HepG2 (cell line): ENCODE measurements at regions not wholly inside any gene's neighbourhood (a gene's known extent, or its start where the extent isn't known, plus 50 kb on each side); places are given as distances from the start of the nearest gene placed in this dataset.

ENCODE experiments used
- ATAC-seq: fragments of 200-7000 bp; cut with Tn5 transposase; 3 replicates; pipeline ENCODE4 v1.9.1; 2020; ENCODE audit warnings: mild to moderate bottlenecking, moderate library complexity
- BruUV-seq: library from RNA; stranded (reverse); fragments of 400-500 nt; replicated peaks from 2 replicates; lab custom pipeline; 2021; lab: Mats Ljungman, UMichigan
- CTCF ChIA-PET: fragments of 300-600 bp; formaldehyde crosslinking; extraction: SDS; loops from one replicate; lab custom pipeline; 2021; ENCODE audit warnings: low total read pairs, inconsistent platforms, low intra/inter-chr PET ratio; lab: Yijun Ruan, JAX
- POLR2A ChIA-PET: fragments of 350-600 bp; sonication (Branson Sonifier 250); formaldehyde crosslinking; loops from one replicate; lab custom pipeline; 2020; ENCODE audit warnings: antibody characterized with exemption, inconsistent platforms; lab: Yijun Ruan, JAX
- DNase-seq: peaks from one replicate; pipeline ENCODE4 v3.0.0-alpha.2; 2015; ENCODE audit warnings: low spot score
- FAIRE-seq: peaks from 3 replicates; lab custom pipeline; 2011; peaks lifted over from hg19 to GRCh38; lab: Jason Lieb, UNC
- H2AFZ ChIP-seq: one replicate; pipeline ENCODE4 v1.6.1; 2011; ENCODE audit warnings: low read length, inconsistent platforms
- H3K27ac ChIP-seq: fragments of 300-600 bp; 3 replicates; pipeline ENCODE4 v1.8.0; 2011; ENCODE audit warnings: mixed run types, mild to moderate bottlenecking, mixed read lengths, low read length, inconsistent platforms; ENCODE audit not compliant: insufficient read depth; ENCODE audit errors: extremely low read length
- H3K27me3 ChIP-seq, 2 experiments: fragments of 200-600 bp in 1 of 2; 2 replicates in 1 of 2; 3 replicates in 1 of 2; pipeline versions ENCODE4 v1.6.0 to v1.8.0; 2011; ENCODE audit warnings: low read length in 2 of 2, mild to moderate bottlenecking in 2 of 2, moderate library complexity in 2 of 2, inconsistent platforms in 1 of 2; ENCODE audit not compliant: insufficient read depth in 2 of 2, control insufficient read depth in 1 of 2
- H3K36me3 ChIP-seq, 2 experiments: fragments of 200-600 bp in 1 of 2; replicated peaks in 1 of 2; 2 replicates in 1 of 2; 3 replicates in 1 of 2; pipeline versions ENCODE4 v1.5.1 to v1.8.0; 2011; ENCODE audit warnings: low read length in 2 of 2, inconsistent platforms in 1 of 2; ENCODE audit not compliant: insufficient read depth in 2 of 2, control insufficient read depth in 1 of 2
- H3K4me1 ChIP-seq: 2 replicates; pipeline ENCODE4 v1.5.1; 2012; ENCODE audit warnings: low read length, inconsistent platforms; ENCODE audit not compliant: insufficient read depth
- H3K4me2 ChIP-seq: 2 replicates; pipeline ENCODE4 v1.6.0; 2011; ENCODE audit warnings: low read depth, low read length, inconsistent platforms
- H3K4me3 ChIP-seq, 3 experiments: fragments of 200-600 bp in 1 of 3; sonication (generic), shearing (Covaris generic) in 1 of 3; replicated peaks in 1 of 3; 2 replicates each; pipeline ENCODE4 v1.5.1; 2011 to 2016; ENCODE audit warnings: low read length in 3 of 3, inconsistent platforms in 2 of 3, low read depth in 2 of 3, mild to moderate bottlenecking in 2 of 3, control low read depth in 1 of 3, mixed read lengths in 1 of 3; ENCODE audit not compliant: insufficient read depth in 1 of 3
- H3K79me2 ChIP-seq: one replicate; pipeline ENCODE4 v1.6.1; 2011; ENCODE audit warnings: low read length, inconsistent platforms; ENCODE audit not compliant: insufficient read depth
- H3K9ac ChIP-seq: 2 replicates; pipeline ENCODE4 v1.6.0; 2011; ENCODE audit warnings: mild to moderate bottlenecking, low read depth, low read length, inconsistent platforms; ENCODE audit not compliant: insufficient read depth
- H3K9me3 ChIP-seq: 2 replicates; pipeline ENCODE4 v1.5.1; 2012; ENCODE audit warnings: mild to moderate bottlenecking, low read length
- H4K20me1 ChIP-seq: 2 replicates; pipeline ENCODE4 v1.6.0; 2011; ENCODE audit warnings: inconsistent platforms, mild to moderate bottlenecking, low read length, moderate library complexity; ENCODE audit not compliant: insufficient read depth
- ELK4 ChIP-seq: sonication (generic); formaldehyde crosslinking; IDR thresholded peaks from 2 replicates; pipeline ENCODE4 v1.9.0; 2021; ENCODE audit warnings: missing genetic modification reagents, borderline replicate concordance
- HCFC1 ChIP-seq: fragments of 150-350 bp; IDR thresholded peaks from 2 replicates; pipeline ENCODE4 v1.6.1; 2014; ENCODE audit warnings: low read depth, low read length
- NFKBIZ ChIP-seq: IDR thresholded peaks from 2 replicates; pipeline ENCODE4 v1.6.1; 2018; ENCODE audit warnings: missing genetic modification reagents, missing compliant biosample characterization
- TBX3 ChIP-seq: fragments of 450-650 bp; IDR thresholded peaks from 2 replicates; pipeline ENCODE4 v1.6.1; 2017; ENCODE audit warnings: antibody characterized with exemption, mild to moderate bottlenecking, inconsistent platforms, borderline replicate concordance
- TFAP4 ChIP-seq: sonication (generic); IDR thresholded peaks from 2 replicates; pipeline ENCODE4 v1.6.1; 2016; ENCODE audit warnings: low read depth, borderline replicate concordance
- U2AF1 ChIP-seq: fragments of 200-400 bp; formaldehyde crosslinking; optimal IDR thresholded peaks from 2 replicates; pipeline ENCODE3; 2017; ENCODE audit warnings: mild to moderate bottlenecking, low read depth, low read length
- ZNF331 ChIP-seq: sonication (generic); formaldehyde crosslinking; IDR thresholded peaks from 2 replicates; pipeline ENCODE4 v1.4.0; 2020; ENCODE audit warnings: missing genetic modification reagents
- WGBS: methylation state at CpG from one replicate; pipeline ENCODE4 v1.1.6; 2017; ENCODE audit warnings: low lambda C conversion rate; 5-methylcytosine and 5-hydroxymethylcytosine counted together
- in situ Hi-C: cut with HindIII; loops from 2 replicates; pipeline ENCODE4 v1.10.0; 2017; ENCODE audit warnings: low pct_unique_long_range_greater_than_20kb; ENCODE audit not compliant: extremely low pct_ligation_motif_present
- intact Hi-C: fragments of 100-400 bp; cut with micrococcal nuclease; formaldehyde crosslinking; loops from one replicate; pipeline ENCODE4 v1.10.0; 2022; ENCODE audit not compliant: unreplicated experiment
- TF ChIP-seq, protein P1 (sequence below): sonication (generic); formaldehyde crosslinking; IDR thresholded peaks from 2 replicates; pipeline ENCODE4 v1.5.1; 2020; ENCODE audit warnings: mild to moderate bottlenecking, moderate library complexity, missing genetic modification reagents
- TF ChIP-seq, protein P2 (sequence below), 2 experiments: fragments of 450-650 bp in 1 of 2; sonication (generic) in 1 of 2; formaldehyde crosslinking; IDR thresholded peaks; 2 replicates each; pipeline versions ENCODE4 v1.5.0 to v1.8.0; 2020 to 2022; ENCODE audit warnings: mild to moderate bottlenecking in 1 of 2, missing genetic modification reagents in 1 of 2
- TF ChIP-seq, protein P3 (sequence below): sonication (generic); formaldehyde crosslinking; IDR thresholded peaks from 2 replicates; pipeline ENCODE4 v1.4.0; 2020; ENCODE audit warnings: mild to moderate bottlenecking, missing genetic modification reagents
- TF ChIP-seq, protein P4 (sequence below): sonication (generic); formaldehyde crosslinking; IDR thresholded peaks from 2 replicates; pipeline ENCODE4 v1.4.0; 2020; ENCODE audit warnings: missing genetic modification reagents, borderline replicate concordance

GRCh38 chrX:81857192-81857591 is 655.3 kb downstream of the SH3BGRL start:
- ChIA-PET CTCF (no interaction called here), POLR2A (no interaction called here)
- H3K27ac ChIP-seq: no peak overlapping the region
- no TSS peak for BruUV-seq
- in situ Hi-C loops: no loop called here
- no peak overlapping the region for H2AFZ ChIP-seq
- no peak overlapping the region for H3K4me2 ChIP-seq
- H3K4me3 ChIP-seq: no peak overlapping the region
- H3K27me3 ChIP-seq: no peaks in the 10 kb centered on the region
- no peaks in the 10 kb centered on the region for H4K20me1 ChIP-seq
- intact Hi-C loops: no loop called here
- DNase-seq: no peak
- no peak overlapping the region for H3K9ac ChIP-seq
- TF ChIP-seq, protein P1, sequence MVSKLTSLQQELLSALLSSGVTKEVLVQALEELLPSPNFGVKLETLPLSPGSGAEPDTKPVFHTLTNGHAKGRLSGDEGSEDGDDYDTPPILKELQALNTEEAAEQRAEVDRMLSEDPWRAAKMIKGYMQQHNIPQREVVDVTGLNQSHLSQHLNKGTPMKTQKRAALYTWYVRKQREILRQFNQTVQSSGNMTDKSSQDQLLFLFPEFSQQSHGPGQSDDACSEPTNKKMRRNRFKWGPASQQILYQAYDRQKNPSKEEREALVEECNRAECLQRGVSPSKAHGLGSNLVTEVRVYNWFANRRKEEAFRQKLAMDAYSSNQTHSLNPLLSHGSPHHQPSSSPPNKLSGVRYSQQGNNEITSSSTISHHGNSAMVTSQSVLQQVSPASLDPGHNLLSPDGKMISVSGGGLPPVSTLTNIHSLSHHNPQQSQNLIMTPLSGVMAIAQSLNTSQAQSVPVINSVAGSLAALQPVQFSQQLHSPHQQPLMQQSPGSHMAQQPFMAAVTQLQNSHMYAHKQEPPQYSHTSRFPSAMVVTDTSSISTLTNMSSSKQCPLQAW (CRISPR knock-in tag): no peak
- H3K4me1 ChIP-seq: no peaks in the 10 kb centered on the region
- peaks cover 41% of the 10 kb centered on the region for H3K9me3 ChIP-seq
- H3K36me3 ChIP-seq: no peaks in the 10 kb centered on the region
- ATAC-seq: no peak
- no peaks in the 10 kb centered on the region for H3K79me2 ChIP-seq
- no peak for FAIRE-seq

DNA sequence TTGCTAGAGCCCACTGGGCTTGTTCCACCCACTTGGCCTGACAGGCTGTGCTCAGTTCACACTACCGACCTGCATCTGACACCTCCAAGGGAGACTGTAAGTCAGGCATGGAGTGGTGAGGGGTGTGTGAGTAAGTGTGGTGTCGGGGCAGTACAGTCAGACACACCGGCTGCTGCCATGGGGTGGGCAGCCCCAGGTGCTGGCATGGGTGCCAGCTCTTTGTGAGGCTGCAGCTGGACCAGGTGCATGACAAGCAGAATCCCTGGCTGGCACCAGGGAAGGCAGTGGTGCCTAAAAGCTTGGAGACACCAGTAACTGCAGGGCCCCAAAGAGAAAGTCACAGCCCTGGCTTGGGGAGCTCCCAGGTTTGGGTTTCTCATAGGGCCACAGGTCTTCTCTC is 665.0 kb downstream of the SH3BGRL start:
- FAIRE-seq (no peak), ATAC-seq (no peak), DNase-seq (no peak)
- no peaks in the 10 kb centered on the region for H3K79me2 ChIP-seq
- no peak overlapping the region for H2AFZ ChIP-seq
- in situ Hi-C loops: no loop called here
- POLR2A ChIA-PET: no interaction called here
- BruUV-seq: no TSS peak
- no CpG with 5 or more reads among the region's 3 CpGs for WGBS
- H3K4me3 ChIP-seq: no peak overlapping the region
- CTCF ChIA-PET: no interaction called here
- H3K4me1 ChIP-seq: no peaks in the 10 kb centered on the region
- no peak overlapping the region for H3K27ac ChIP-seq
- H3K27me3 ChIP-seq: no peaks in the 10 kb centered on the region
- no peak overlapping the region for H3K4me2 ChIP-seq
- H3K9ac ChIP-seq: no peak overlapping the region
- intact Hi-C loops: no loop called here
- peaks cover 57% of the 10 kb centered on the region; the same call in 1 of the 2 replicates for H3K9me3 ChIP-seq
- H3K36me3 ChIP-seq: no peaks in the 10 kb centered on the region
- no peaks in the 10 kb centered on the region for H4K20me1 ChIP-seq
- TF ChIP-seq U2AF1 (no peak), TFAP4 (no peak), TBX3 (no peak), NFKBIZ (CRISPR knock-in tag) (no peak), ZNF331 (CRISPR knock-in tag) (no peak), HCFC1 (no peak), ELK4 (CRISPR knock-in tag) (no peak)
- TF ChIP-seq, protein P2, sequence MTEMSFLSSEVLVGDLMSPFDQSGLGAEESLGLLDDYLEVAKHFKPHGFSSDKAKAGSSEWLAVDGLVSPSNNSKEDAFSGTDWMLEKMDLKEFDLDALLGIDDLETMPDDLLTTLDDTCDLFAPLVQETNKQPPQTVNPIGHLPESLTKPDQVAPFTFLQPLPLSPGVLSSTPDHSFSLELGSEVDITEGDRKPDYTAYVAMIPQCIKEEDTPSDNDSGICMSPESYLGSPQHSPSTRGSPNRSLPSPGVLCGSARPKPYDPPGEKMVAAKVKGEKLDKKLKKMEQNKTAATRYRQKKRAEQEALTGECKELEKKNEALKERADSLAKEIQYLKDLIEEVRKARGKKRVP (CRISPR knock-in tag; IDR thresholded peaks at IDR 0.05): no peak
- TF ChIP-seq, protein P3, sequence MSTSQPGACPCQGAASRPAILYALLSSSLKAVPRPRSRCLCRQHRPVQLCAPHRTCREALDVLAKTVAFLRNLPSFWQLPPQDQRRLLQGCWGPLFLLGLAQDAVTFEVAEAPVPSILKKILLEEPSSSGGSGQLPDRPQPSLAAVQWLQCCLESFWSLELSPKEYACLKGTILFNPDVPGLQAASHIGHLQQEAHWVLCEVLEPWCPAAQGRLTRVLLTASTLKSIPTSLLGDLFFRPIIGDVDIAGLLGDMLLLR (CRISPR knock-in tag): no peak
- TF ChIP-seq, protein P4, sequence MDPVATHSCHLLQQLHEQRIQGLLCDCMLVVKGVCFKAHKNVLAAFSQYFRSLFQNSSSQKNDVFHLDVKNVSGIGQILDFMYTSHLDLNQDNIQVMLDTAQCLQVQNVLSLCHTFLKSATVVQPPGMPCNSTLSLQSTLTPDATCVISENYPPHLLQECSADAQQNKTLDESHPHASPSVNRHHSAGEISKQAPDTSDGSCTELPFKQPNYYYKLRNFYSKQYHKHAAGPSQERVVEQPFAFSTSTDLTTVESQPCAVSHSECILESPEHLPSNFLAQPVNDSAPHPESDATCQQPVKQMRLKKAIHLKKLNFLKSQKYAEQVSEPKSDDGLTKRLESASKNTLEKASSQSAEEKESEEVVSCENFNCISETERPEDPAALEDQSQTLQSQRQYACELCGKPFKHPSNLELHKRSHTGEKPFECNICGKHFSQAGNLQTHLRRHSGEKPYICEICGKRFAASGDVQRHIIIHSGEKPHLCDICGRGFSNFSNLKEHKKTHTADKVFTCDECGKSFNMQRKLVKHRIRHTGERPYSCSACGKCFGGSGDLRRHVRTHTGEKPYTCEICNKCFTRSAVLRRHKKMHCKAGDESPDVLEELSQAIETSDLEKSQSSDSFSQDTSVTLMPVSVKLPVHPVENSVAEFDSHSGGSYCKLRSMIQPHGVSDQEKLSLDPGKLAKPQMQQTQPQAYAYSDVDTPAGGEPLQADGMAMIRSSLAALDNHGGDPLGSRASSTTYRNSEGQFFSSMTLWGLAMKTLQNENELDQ: no peak
